ENCODE measurements at regions not wholly inside any gene's neighbourhood (a gene's known extent, or its start where the extent isn't known, plus 50 kb on each side); places are given as distances from the start of the nearest gene placed in this dataset.

DNA sequence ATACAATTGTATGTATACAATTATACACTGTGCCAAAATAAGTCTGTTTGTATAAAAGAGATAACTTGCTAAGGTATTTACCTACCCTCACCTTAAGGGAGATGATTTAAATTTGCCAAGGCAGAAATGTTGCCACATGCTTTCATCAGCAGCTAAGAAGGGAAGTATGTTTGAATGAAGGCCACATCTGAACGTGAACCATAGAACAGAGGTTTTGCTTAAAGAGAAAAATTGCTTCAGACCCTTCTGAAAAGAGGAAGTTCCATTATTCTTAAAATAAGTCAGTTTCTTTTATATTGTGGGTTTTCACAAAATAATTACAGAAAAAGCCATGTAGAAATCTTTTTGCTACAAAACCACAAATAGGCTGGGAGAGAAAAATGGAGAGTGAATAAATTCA, 621.5 kb upstream of the HTR2C start:
- Mint-ChIP-seq H3K4me1 (ENCODE audit: low read depth) (no peaks in the 10 kb centered on the region), H3K36me3 (ENCODE audit: low read depth) (no peaks in the 10 kb centered on the region)

GRCh38 chrX:113959912-113960626, 623.8 kb upstream of the HTR2C start:
- Mint-ChIP-seq H3K27ac (no peak overlapping the region), H3K4me1 (ENCODE audit: low read depth) (no peaks in the 10 kb centered on the region), H3K36me3 (ENCODE audit: low read depth) (no peaks in the 10 kb centered on the region), H3K4me3 (no peak overlapping the region), H3K27me3 (ENCODE audit: insufficient read depth) (no peaks in the 10 kb centered on the region), H3K9me3 (peaks cover 9% of the 10 kb centered on the region; the same call in 1 of the 2 replicates)
- TF ChIP-seq, protein P1, sequence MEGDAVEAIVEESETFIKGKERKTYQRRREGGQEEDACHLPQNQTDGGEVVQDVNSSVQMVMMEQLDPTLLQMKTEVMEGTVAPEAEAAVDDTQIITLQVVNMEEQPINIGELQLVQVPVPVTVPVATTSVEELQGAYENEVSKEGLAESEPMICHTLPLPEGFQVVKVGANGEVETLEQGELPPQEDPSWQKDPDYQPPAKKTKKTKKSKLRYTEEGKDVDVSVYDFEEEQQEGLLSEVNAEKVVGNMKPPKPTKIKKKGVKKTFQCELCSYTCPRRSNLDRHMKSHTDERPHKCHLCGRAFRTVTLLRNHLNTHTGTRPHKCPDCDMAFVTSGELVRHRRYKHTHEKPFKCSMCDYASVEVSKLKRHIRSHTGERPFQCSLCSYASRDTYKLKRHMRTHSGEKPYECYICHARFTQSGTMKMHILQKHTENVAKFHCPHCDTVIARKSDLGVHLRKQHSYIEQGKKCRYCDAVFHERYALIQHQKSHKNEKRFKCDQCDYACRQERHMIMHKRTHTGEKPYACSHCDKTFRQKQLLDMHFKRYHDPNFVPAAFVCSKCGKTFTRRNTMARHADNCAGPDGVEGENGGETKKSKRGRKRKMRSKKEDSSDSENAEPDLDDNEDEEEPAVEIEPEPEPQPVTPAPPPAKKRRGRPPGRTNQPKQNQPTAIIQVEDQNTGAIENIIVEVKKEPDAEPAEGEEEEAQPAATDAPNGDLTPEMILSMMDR (IDR thresholded peaks at IDR 0.05): no peak
- DNase-seq: no peak

More for the DNA sequence above, 621.5 kb upstream of the HTR2C start:
- Mint-ChIP-seq H3K9me3 (no peaks in the 10 kb centered on the region; the same call in 1 of the 2 replicates), H3K4me3 (no peak overlapping the region), H3K27ac (no peak overlapping the region), H3K27me3 (ENCODE audit: insufficient read depth) (no peaks in the 10 kb centered on the region)
- DNase-seq: no peak
- TF ChIP-seq, protein P1 (IDR thresholded peaks at IDR 0.05): no peak

DNA sequence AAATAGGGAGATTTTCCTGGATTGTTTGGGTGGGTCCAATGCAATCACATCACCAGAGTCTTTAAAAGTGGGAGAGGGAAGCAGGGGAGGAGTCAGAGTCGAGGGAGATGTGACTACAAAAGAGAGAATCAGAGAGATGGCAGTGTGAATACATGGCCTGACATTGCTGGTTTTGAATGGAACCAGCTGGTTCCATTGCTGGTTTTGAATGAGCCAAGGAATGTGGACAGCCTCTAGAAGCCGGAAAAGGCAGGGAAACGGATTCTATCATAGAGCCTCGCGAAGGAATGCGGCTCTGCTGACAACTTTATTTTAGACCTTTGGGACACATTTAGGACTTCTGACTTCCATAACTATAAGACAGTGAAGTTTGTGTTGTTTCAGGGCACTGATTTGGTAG, 627.0 kb upstream of the HTR2C start:
- H3K4me3 Mint-ChIP-seq: no peak overlapping the region

DNA sequence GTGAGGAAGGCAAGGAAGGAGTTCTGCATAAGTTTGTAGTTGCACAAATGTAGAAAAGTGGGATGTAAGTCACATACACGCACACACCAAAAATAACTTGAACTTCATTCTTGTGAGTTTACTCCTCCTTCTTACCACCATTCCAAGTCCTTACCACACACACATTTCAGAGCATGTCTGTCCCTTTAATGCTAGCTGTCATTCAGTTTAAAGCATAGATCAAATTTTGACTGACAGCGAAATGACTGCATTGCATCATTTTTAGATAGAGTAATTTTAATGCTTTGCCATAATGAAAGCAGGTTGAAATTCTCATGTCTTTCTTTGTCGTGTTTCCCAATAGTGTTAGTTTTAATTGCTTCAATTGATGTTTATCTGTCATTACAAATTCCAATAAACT, 629.6 kb upstream of the HTR2C start:
- H3K27ac Mint-ChIP-seq: no peak overlapping the region
- H3K27me3 Mint-ChIP-seq (ENCODE audit: insufficient read depth): no peaks in the 10 kb centered on the region
- H3K4me3 Mint-ChIP-seq: no peak overlapping the region
- TF ChIP-seq, protein P1 (IDR thresholded peaks at IDR 0.05): no peak
- peaks cover 9% of the 10 kb centered on the region; the same call in 1 of the 2 replicates for H3K9me3 Mint-ChIP-seq
- H3K4me1 Mint-ChIP-seq (ENCODE audit: low read depth): no peaks in the 10 kb centered on the region
- DNase-seq: no peak
- no peaks in the 10 kb centered on the region for H3K36me3 Mint-ChIP-seq (ENCODE audit: low read depth)

More for the DNA sequence above, 627.0 kb upstream of the HTR2C start:
- Mint-ChIP-seq H3K9me3 (peaks cover 9% of the 10 kb centered on the region; the same call in 1 of the 2 replicates), H3K4me1 (ENCODE audit: low read depth) (no peaks in the 10 kb centered on the region), H3K36me3 (ENCODE audit: low read depth) (no peaks in the 10 kb centered on the region), H3K27me3 (ENCODE audit: insufficient read depth) (no peaks in the 10 kb centered on the region), H3K27ac (no peak overlapping the region)
- TF ChIP-seq, protein P1 (IDR thresholded peaks at IDR 0.05): no peak
- DNase-seq: no peak

- no peaks in the 10 kb centered on the region; the same call in 1 of the 2 replicates for H3K9me3 Mint-ChIP-seq
- DNase-seq: no peak
- H3K27ac Mint-ChIP-seq: no peak overlapping the region
- H3K36me3 Mint-ChIP-seq (ENCODE audit: low read depth): no peaks in the 10 kb centered on the region
- TF ChIP-seq, protein P1 (IDR thresholded peaks at IDR 0.05): no peak
- no peaks in the 10 kb centered on the region for H3K4me1 Mint-ChIP-seq (ENCODE audit: low read depth)
- H3K4me3 Mint-ChIP-seq: no peak overlapping the region
- H3K27me3 Mint-ChIP-seq (ENCODE audit: insufficient read depth): no peaks in the 10 kb centered on the region
These were observed 633.7 kb upstream of the HTR2C start for GRCh38 chrX:113950081-113950678.

Measured in HFFc6 (cell line).